HG03432 (cell line): ENCODE measurements at regions not wholly inside any gene's neighbourhood (a gene's known extent, or its start where the extent isn't known, plus 50 kb on each side); places are given as distances from the start of the nearest gene placed in this dataset.
"Not testable (repeated sequence)": the region's sequence is repeated elsewhere in the genome, so short reads cannot be mapped to it uniquely, and the experiment has no call there.

Experiments used
- ATAC-seq: cut with Tn5 transposase; IDR thresholded peaks from one replicate; pipeline ENCODE4 v1.9.1; 2021; ENCODE audit warnings: mild to moderate bottlenecking, moderate library complexity; ENCODE audit not compliant: unreplicated experiment

- no peak for ATAC-seq
Observed at GRCh38 chr7:84941936-84942335, 244.9 kb downstream of the SEMA3D start.

- ATAC-seq: no peak
Observed at GRCh38 chr7:84941291-84941690, 245.6 kb downstream of the SEMA3D start.

GRCh38 chr7:84939888-84940287 lies 247.0 kb downstream of the SEMA3D start:
- no peak for ATAC-seq

- no peak for ATAC-seq
Observed at GRCh38 chr7:84939442-84939841, 247.4 kb downstream of the SEMA3D start.

- ATAC-seq: no peak
Observed at GRCh38 chr7:84924353-84924752, 262.5 kb downstream of the SEMA3D start.

GRCh38 chr7:84923348-84923747 lies 263.5 kb downstream of the SEMA3D start:
- ATAC-seq: no peak

GRCh38 chr7:84921154-84921553 lies 265.7 kb downstream of the SEMA3D start:
- no peak for ATAC-seq

GRCh38 chr7:84916973-84917372 lies 269.9 kb downstream of the SEMA3D start:
- ATAC-seq: not testable (repeated sequence)

GRCh38 chr7:84916161-84916560 lies 270.7 kb downstream of the SEMA3D start:
- ATAC-seq: no peak

- ATAC-seq: no peak
Observed at GRCh38 chr7:84914598-84914997, 272.3 kb downstream of the SEMA3D start.

- ATAC-seq: no peak
Observed at GRCh38 chr7:84913731-84914130, 273.1 kb downstream of the SEMA3D start.

- no peak for ATAC-seq
Observed at GRCh38 chr7:84912993-84913635, 273.7 kb downstream of the SEMA3D start.

GRCh38 chr7:84912537-84912936 lies 274.3 kb downstream of the SEMA3D start:
- ATAC-seq: no peak

- no peak for ATAC-seq
Observed at GRCh38 chr7:84912018-84912417, 274.8 kb downstream of the SEMA3D start.

GRCh38 chr7:84911077-84911476 lies 275.8 kb downstream of the SEMA3D start:
- ATAC-seq: no peak

GRCh38 chr7:84910322-84910721 lies 276.5 kb downstream of the SEMA3D start:
- not testable (repeated sequence) for ATAC-seq

GRCh38 chr7:84908196-84908793 lies 278.6 kb downstream of the SEMA3D start:
- ATAC-seq: no peak

GRCh38 chr7:84906889-84907288 lies 280.0 kb downstream of the SEMA3D start:
- no peak for ATAC-seq

- no peak for ATAC-seq
Observed at GRCh38 chr7:84904561-84904960, 282.3 kb downstream of the SEMA3D start.

- no peak for ATAC-seq
Observed at GRCh38 chr7:84901366-84901765, 285.5 kb downstream of the SEMA3D start.

- ATAC-seq: peak; percentile 43
Observed at GRCh38 chr7:84900215-84900614, 286.6 kb downstream of the SEMA3D start.

GRCh38 chr7:84895563-84895962 lies 291.3 kb downstream of the SEMA3D start:
- no peak for ATAC-seq

- not testable (repeated sequence) for ATAC-seq
Observed at GRCh38 chr7:84883570-84883969, 303.3 kb downstream of the SEMA3D start.
